HG03045 (cell line): ENCODE measurements at regions not wholly inside any gene's neighbourhood (a gene's known extent, or its start where the extent isn't known, plus 50 kb on each side); places are given as distances from the start of the nearest gene placed in this dataset.
"Not testable (repeated sequence)": the region's sequence is repeated elsewhere in the genome, so short reads cannot be mapped to it uniquely, and the experiment has no call there.

Experiments used
- ATAC-seq: cut with Tn5 transposase; IDR thresholded peaks from one replicate; pipeline ENCODE4 v1.9.1; 2021; ENCODE audit warnings: mild to moderate bottlenecking, moderate library complexity; ENCODE audit not compliant: unreplicated experiment

- ATAC-seq: no peak
Measured at GRCh38 chr4:45502471-45502870, 621.4 kb downstream of the GABRG1 start.

GRCh38 chr4:45484740-45485139, 639.1 kb downstream of the GABRG1 start:
- no peak for ATAC-seq

GRCh38 chr4:45482346-45482745, 641.5 kb downstream of the GABRG1 start:
- ATAC-seq: no peak

DNA sequence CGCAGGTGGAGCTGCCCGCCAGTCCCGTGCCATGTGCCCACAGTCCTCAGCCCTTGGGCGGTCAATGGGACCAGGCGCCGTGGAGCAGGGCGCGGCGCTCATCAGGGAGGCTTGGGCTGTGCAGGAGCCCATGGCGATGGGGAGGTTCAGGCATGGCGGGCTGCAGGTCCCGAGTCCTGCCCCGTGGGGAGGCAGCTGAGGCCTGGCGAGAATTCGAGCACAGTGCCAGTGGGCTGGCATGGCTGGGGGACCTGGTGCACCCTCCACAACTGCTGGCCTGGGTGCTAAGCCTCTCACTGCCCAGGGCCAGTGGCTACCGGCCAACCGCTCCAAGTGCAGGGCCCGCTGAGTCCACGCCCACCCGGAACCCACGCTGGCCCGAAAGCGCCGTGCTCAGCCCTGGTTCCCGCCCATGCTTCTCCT, 646.5 kb downstream of the GABRG1 start:
- no peak for ATAC-seq

GRCh38 chr4:45475548-45475947, 648.3 kb downstream of the GABRG1 start:
- ATAC-seq: no peak

- ATAC-seq: no peak
Measured at GRCh38 chr4:45472490-45472889, 651.4 kb downstream of the GABRG1 start.

DNA sequence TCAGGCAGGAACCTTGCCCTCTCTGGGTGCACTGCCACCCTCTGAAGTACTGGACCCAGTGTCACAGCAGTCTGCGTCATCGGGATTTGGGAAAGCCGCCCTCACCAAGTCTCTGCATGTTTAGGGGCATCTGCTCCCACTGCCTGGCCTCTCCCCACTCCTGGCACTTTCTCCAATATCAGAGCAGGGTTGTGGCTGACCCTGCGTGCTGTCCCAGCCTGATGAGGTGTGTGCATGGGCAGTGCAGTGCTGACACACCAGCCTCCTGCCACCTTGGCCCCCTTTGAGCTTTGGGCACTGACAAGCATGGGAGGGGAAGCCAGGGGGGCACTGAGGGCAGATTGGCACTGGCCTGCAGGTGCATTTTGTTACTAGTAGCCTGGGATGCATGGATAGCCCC, 652.5 kb downstream of the GABRG1 start:
- no peak for ATAC-seq

- ATAC-seq: no peak
Measured at GRCh38 chr4:45467157-45467556, 656.7 kb downstream of the GABRG1 start.

DNA sequence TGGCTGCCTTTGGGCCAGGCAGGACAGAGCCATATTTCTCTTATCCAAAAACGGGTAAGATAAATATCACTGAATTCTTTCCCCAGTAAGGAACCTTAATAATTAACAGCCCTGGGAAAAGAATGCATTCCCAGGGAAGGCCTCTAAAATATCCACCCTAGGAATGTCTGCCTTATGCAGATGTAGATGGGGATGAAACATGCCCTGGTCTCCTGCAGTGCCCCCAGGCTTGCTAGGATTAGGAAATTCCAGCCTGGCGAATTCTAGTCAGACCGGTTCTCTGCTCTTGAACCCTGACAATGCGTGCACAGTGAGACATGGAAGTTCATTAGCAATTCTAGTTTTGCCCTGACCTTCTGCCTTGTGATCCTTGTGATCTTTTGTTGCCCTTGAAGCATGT, 663.7 kb downstream of the GABRG1 start:
- ATAC-seq: not testable (repeated sequence)

DNA sequence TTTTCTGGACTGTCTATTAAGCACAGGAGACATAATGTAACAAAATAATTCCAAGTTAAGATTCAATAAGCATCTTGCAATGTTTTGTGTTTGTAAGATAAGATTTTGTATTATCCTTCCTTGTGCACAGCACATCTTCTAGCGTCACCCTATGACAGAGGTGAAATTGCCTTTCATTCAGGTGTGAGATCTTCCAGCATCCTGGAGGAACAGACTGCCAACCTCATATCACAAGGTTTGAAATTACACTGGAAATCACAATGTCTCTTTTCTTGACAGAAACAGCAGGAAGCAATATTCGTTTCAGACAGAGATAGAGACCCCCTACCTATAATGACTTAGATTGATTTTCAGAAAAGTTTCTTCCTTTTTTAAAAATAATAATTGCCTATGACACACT, 668.6 kb downstream of the GABRG1 start:
- ATAC-seq: no peak

- ATAC-seq: no peak
Measured at GRCh38 chr4:45453258-45453853, 670.5 kb downstream of the GABRG1 start.

DNA sequence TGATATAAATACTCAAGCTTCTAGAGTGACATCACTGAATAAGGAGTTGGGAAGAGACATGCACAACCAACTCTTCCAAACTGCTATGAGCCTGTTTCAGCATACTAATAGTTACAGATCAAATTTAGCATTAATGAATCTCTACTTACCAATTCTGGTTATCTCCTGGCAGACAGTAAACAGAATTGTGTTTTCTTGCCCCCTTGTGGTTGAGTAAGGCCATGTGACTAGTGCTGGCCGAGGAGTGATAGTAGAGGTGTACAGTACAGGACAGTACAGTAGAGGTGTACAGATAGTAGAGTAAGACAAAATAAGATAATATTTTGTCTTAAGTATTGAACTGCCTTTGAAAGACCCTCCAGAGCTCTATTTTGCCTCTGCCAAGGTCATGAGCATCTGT, 681.4 kb downstream of the GABRG1 start:
- no peak for ATAC-seq

DNA sequence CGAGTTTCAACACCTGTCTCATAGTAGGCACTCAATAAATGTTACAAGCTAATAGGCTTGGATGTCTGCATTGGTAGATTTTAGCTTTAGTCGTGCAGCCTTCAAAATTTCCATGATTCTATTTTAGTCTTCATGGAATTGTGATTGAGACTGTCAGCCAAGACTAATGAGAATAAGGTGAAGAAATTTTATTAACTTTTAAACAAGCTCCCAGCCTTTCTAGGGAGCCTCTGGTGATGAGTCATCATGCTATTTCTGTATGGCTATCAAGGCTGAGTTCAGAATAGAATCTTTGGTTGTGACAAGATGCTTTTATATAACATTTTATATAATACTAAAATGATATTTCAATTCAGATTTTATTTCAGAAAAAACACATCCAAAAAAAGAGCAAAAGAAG, 685.8 kb downstream of the GABRG1 start:
- no peak for ATAC-seq

GRCh38 chr4:45437381-45437780, 686.5 kb downstream of the GABRG1 start:
- ATAC-seq: no peak

GRCh38 chr4:45425135-45425534, 698.7 kb downstream of the GABRG1 start:
- ATAC-seq: no peak

DNA sequence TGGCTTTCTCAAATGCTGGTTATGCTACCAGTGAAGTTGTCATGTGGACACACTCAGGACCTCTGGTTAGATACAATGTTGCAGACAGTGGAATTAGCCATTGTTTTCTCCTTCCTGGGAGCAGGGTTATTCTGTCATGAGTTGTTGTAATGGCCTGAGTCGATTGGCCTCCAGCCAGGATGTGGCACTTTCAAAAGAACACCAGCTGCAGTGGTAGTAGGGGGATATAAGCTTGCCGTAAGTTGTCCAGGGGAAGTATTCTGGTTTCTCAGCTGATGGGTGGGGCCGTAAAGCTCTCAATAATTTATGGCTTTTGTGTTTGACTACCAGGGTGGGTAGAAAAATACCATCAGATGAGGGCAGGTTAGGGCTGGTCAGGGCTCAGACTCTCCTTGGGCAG, 697.5 kb upstream of the GNPDA2 start:
- no peak for ATAC-seq

DNA sequence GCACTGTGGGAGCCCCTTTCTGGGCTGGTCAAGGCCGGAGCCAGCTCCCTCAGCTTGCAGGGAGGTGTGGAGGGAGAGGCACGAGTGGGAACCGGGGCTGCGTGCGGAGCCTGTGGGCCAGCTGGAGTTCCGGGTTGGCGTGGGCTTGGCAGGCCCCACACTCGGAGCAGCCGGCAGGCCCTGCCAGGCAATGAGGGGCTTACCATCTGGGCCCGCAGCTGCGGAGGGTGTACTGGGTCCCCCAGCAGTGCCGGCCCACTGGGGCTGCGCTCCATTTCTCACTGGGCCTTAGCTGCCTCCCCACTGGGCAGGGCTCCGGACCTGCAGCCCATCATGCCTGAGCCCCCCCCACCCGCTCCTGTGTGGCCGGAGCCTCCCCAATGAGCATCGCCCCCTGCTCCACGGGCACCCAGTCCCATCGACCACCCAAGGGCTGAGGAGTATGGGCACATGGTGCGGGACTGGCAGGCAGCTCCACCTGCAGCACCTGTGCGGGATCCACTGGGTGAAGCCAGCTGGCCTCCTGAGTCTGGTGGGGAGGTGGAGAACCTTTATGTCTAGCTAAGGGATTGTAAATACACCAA, 693.8 kb upstream of the GNPDA2 start:
- ATAC-seq: not testable (repeated sequence)

DNA sequence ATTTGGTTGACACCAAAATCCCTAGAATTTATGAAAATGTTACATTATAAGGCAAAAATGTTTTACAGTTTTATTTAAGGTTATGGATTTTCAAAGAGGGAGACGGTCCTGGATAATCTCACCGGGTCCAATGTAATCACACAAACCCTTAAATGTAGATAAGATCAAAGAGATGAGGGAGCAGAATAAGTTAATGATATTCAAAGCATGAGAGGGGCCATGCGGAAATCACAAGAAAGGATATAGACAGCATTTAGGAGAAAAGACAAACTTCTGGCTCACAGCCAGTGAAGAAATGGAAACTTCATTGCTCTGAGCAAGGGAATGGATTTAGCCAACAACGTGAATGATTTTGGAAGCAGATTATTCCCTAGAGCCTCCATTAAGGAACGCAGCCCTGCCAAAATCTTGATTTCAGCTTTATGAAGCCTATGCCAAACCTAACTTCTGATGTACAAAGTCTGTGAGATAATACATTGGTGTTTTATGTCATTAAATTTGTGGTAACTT, 684.4 kb upstream of the GNPDA2 start:
- ATAC-seq: no peak

GRCh38 chr4:45409536-45409935, 683.2 kb upstream of the GNPDA2 start:
- no peak for ATAC-seq

GRCh38 chr4:45408996-45409395, 682.6 kb upstream of the GNPDA2 start:
- no peak for ATAC-seq

- ATAC-seq: no peak
Measured at GRCh38 chr4:45399116-45399515, 672.8 kb upstream of the GNPDA2 start.

DNA sequence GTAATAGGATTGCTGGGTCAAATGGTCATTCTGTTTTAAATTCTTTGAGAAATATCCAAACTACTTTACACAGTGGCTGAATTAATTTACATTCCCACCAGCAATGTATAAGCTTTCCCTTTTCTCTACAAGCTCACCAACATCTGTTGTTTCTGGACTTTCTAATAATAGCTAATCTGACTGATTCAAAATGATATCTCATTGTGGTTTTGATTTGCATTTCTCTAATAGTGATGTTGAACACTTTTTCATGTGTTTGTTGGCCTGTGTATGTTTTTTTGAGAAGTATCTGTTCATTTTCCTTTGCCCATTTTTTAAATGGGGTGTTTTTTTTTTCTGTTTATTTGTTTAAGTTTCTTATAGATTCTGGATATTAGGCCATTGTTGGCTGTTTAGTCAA, 659.0 kb upstream of the GNPDA2 start:
- no peak for ATAC-seq

DNA sequence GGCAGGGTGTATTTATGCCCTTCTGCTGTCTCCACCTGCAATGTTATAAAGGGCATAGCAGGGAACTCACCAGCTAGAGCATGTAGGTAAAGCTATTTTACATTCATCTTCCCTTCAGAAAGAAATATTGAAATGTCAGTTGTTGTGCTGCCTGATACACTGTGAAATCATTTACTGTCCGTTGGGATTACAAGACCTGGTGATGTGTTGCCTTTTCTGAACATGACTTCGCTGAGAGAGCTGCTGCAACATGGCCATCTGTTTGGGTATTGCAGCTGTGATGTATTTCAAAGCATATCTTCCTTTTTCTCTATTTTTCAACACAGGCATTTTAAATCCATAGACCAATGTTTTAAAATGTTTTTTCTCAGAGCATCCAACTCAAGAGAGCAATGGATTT, 644.1 kb upstream of the GNPDA2 start:
- no peak for ATAC-seq
